Pancreas (tissue), 10 donors: ENCODE measurements at regions not wholly inside any gene's neighbourhood (a gene's known extent, or its start where the extent isn't known, plus 50 kb on each side); places are given as distances from the start of the nearest gene placed in this dataset.

Experiments used
- ATAC-seq, 4 donors: fragments of 200-7000 bp; cut with Tn5 transposase; one replicate each; pipeline versions ENCODE4 v1.8.0 to v1.9.1; 2020; ENCODE audit warnings: mild to moderate bottlenecking in 4 of 4, moderate library complexity in 4 of 4
- DNase-seq, 6 donors: peaks; one replicate each; pipeline ENCODE4 v3.0.0-alpha.2; 2020
- FAIRE-seq: peaks from 2 replicates; lab custom pipeline; 2012; peaks lifted over from hg19 to GRCh38; lab: Jason Lieb, UNC
- H3K27ac ChIP-seq, 4 donors: fragments of 200-600 bp; sonication (generic); 1 replicate in 3 of 4; 2 replicates in 1 of 4; pipeline versions ENCODE4 v1.5.0 to v1.8.0; 2020
- H3K27me3 ChIP-seq, 4 donors: fragments of 200-600 bp; one replicate each; pipeline ENCODE4 v1.8.0; 2021
- H3K36me3 ChIP-seq, 3 donors: fragments of 200-600 bp; sonication (generic) in 1 of 3; one replicate each; pipeline versions ENCODE4 v1.5.0 to v1.8.0; 2020 to 2021
- H3K4me1 ChIP-seq, 3 donors: fragments of 200-600 bp; one replicate each; pipeline ENCODE4 v1.8.0; 2021
- H3K4me3 ChIP-seq, 4 donors: fragments of 200-600 bp; sonication (generic) in 2 of 4; one replicate each; pipeline versions ENCODE4 v1.5.0 to v1.8.0; 2020 to 2021
- H3K9me3 ChIP-seq, 4 donors: fragments of 200-600 bp; one replicate each; pipeline ENCODE4 v1.8.0; 2021
- CTCF ChIP-seq, 4 donors: fragments of 200-600 bp; sonication (generic) in 3 of 4; IDR thresholded peaks; one replicate each; pipeline versions ENCODE4 v1.5.0 to v1.8.0; 2021; ENCODE audit warnings: antibody characterized with exemption in 4 of 4
- WGBS, 2 donors: extraction: QIAGEN DNeasy Blood & Tissue Kit; methylation state at CpG; one replicate each; pipeline ENCODE4 v1.1.7; 2013; 5-methylcytosine and 5-hydroxymethylcytosine counted together
- intact Hi-C, 3 donors: fragments of 100-400 bp; cut with DNase I; formaldehyde crosslinking; loops; one replicate each; pipeline versions ENCODE4 v1.11.1 to v1.14.2; 2022
- donor health status: healthy with polysubstance abuse.
- donor health status: DM: no; HTN: no; CAD: no; lungs with moderate emphysema.
- donor health status: DM: no; HTN: no; CAD: no.
- donor health status: control.
- donor health status: control.
- donor health status: Bipolar disorder and iron deficiency.
- donor health status: DM: yes; HTN: yes; CAD: no.
- donor health status: DM: no; HTN: no; CAD: no.
- donor health status: DM: no; HTN: no; CAD: no.
- donor health status: DM: yes; HTN: yes; CAD: no.

DNA sequence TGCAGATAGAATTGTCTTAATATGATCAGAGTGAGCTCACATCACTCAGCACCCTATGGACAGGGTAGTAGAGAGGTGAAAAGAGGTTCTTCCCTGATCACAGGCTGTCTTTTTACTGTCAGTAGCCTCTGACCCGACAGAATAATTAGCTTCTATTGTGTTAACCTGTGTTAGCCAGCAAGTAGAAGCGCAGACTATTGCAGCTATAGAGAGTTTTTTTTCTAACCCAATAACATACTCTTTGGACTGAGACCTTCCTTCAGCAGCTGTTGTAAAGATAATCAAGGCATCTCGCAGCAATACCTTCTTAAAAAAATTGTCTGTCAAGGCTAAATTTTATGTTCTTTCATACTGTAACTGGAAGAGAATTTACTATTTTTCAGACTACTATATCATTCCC lies 670.4 kb downstream of the ADCYAP1 start:
- intact Hi-C loops = no loop called here
- ATAC-seq (no peak), FAIRE-seq (no peak)

GRCh38 chr18:1578505-1578904 lies 673.8 kb downstream of the ADCYAP1 start:
- DNase-seq (no peak), FAIRE-seq (no peak)
- WGBS, 2 donors = 87 to 93% methylated on average over 6 of the region's 6 CpGs

More for the DNA sequence above, 670.4 kb downstream of the ADCYAP1 start:
- H3K4me1 ChIP-seq = no peaks in the 10 kb centered on the region
- DNase-seq = no peak
- no peaks in the 10 kb centered on the region for H3K9me3 ChIP-seq
- no peak overlapping the region for H3K27ac ChIP-seq
- H3K27me3 ChIP-seq = no peaks in the 10 kb centered on the region
- H3K4me3 ChIP-seq = no peak overlapping the region
- 36 to 42% methylated on average over 3 of the region's 3 CpGs for WGBS, 2 donors
- no peak for TF ChIP-seq CTCF (IDR thresholded peaks at IDR 0.05)
- no peaks in the 10 kb centered on the region for H3K36me3 ChIP-seq

DNA sequence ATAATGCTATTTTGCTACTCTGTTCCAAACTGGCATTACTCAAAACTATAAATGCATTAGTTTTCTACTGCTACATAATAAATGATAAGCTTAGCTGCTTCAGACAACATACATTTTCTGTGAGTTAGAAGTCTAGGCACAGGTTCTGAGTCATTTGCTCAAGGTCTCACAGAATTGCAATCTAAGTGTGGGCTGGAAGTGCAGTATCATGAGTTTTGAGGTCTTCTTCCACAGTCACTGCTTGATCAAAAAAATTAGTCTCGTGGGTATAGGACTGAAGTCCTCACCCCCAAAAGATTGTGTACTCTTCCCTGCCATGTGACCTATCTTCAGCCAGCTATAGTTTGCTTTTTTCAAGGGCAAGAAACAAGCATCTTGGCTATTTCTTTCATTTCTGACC lies 676.9 kb downstream of the ADCYAP1 start:
- no peak for TF ChIP-seq CTCF (IDR thresholded peaks at IDR 0.05)
- no peak overlapping the region for H3K4me3 ChIP-seq
- no peaks in the 10 kb centered on the region for H3K4me1 ChIP-seq
- DNase-seq (no peak), ATAC-seq (no peak), FAIRE-seq (no peak)
- intact Hi-C loops = loop anchor here in 1 of 3 donors (10.0 kb wide), 1 partner anchor 963 kb away; no protein-coding TSS in a partner anchor
- no peaks in the 10 kb centered on the region for H3K9me3 ChIP-seq
- peaks cover 0 to 6% (median 0%) of the 10 kb centered on the region in 4 donors for H3K27me3 ChIP-seq
- H3K27ac ChIP-seq = no peak overlapping the region
- 31 to 59% methylated on average over 1 of the region's 1 CpG for WGBS, 2 donors
- H3K36me3 ChIP-seq = no peaks in the 10 kb centered on the region

More at GRCh38 chr18:1578505-1578904, 673.8 kb downstream of the ADCYAP1 start:
- Histone ChIP-seq H3K27me3 (no peaks in the 10 kb centered on the region), H3K36me3 (no peaks in the 10 kb centered on the region), H3K4me3 (no peak overlapping the region), H3K27ac (no peak overlapping the region), H3K9me3 (no peaks in the 10 kb centered on the region), H3K4me1 (no peaks in the 10 kb centered on the region)
- intact Hi-C loops = no loop called here
- no peak for TF ChIP-seq CTCF (IDR thresholded peaks at IDR 0.05)
- no peak for ATAC-seq

DNA sequence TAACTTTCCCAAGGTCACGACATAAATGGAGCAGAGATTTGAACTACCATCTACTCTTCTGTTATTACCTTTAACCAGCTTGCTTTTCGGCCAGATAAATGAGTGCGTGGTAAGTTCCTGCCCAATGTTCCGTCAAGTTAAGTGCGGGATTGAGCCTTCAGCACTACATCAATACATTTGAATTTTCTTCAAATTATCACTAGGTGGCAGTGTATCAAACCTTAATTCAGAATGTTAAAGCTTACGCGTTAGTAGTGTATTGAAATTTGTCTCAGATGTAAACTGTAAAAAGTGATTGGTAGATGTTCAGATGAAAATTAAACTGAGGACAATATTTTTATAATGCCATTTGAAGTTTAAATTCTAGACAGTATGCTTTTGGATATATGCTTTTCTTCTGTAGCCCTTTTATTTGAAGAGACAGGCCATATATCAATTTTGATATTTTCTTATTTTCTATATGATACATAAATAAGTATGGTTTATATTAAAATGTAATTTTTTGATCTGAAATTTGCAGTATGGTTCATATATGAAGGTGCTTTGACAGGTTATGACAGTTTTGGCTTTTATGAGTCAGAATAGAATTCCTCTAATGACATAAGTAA lies 681.3 kb downstream of the ADCYAP1 start:
- H3K27me3 ChIP-seq = peaks cover 0 to 6% (median 0%) of the 10 kb centered on the region in 4 donors
- FAIRE-seq (no peak), DNase-seq (no peak), ATAC-seq (peak in 3 of 4 donors; percentile 69 to 77 (median 73))
- H3K9me3 ChIP-seq = no peaks in the 10 kb centered on the region
- WGBS, 2 donors = 2% methylated on average over 7 of the region's 7 CpGs
- intact Hi-C loops = loop anchor here in 1 of 3 donors (10.0 kb wide), 1 partner anchor 959 kb away; no protein-coding TSS in a partner anchor
- H3K36me3 ChIP-seq = no peaks in the 10 kb centered on the region
- H3K4me3 ChIP-seq = no peak overlapping the region
- peak in 2 of 4 donors; percentile 30 to 31 for TF ChIP-seq CTCF (IDR thresholded peaks at IDR 0.05)
- H3K27ac ChIP-seq = no peak overlapping the region
- no peaks in the 10 kb centered on the region for H3K4me1 ChIP-seq

DNA sequence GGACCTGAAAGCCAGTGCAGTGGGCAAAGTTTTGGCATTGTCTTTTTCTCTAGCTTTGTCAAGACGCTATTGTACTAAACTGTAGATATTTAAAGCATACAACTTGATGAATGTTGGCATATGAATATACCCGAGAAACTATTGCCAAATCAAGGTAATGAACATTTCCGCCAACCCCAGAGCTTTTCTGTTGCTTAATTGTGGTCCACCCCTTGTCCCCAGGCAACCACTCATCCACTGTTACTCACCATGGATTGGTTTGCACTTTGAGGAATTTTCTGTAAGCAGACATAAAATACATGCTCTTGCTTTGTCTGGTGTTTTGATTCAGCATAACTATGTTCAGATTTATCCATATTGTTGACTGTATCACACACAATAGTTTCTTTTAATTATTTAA lies 688.4 kb downstream of the ADCYAP1 start:
- TF ChIP-seq CTCF (IDR thresholded peaks at IDR 0.05) = no peak
- intact Hi-C loops = no loop called here

More for the DNA sequence above, 688.4 kb downstream of the ADCYAP1 start:
- Histone ChIP-seq H3K27me3 (no peaks in the 10 kb centered on the region), H3K4me3 (no peak overlapping the region), H3K27ac (no peak overlapping the region), H3K9me3 (no peaks in the 10 kb centered on the region), H3K36me3 (no peaks in the 10 kb centered on the region), H3K4me1 (no peaks in the 10 kb centered on the region)
- ATAC-seq (no peak), DNase-seq (no peak), FAIRE-seq (no peak)
- WGBS, 2 donors = 47 to 75% methylated on average over 3 of the region's 3 CpGs
